Activated CD8-positive, alpha-beta T cell treated with anti-CD3 and anti-CD28 coated beads, Interleukin-2, amount 10 ng/mL, durations not matched to agents 7 days and 5 days (primary cell): ENCODE measurements at regions not wholly inside any gene's neighbourhood (a gene's known extent, or its start where the extent isn't known, plus 50 kb on each side); places are given as distances from the start of the nearest gene placed in this dataset.

ENCODE experiments used
- ATAC-seq: fragments of 150-1000 bp; cut with Tn5 transposase; one replicate; pipeline ENCODE4 v1.10.0; 2021; ENCODE audit warnings: moderate library complexity
- CTCF ChIA-PET: fragments of 350-600 bp; sonication (Branson Sonifier 250); formaldehyde crosslinking; loops from one replicate; lab custom pipeline; 2021; ENCODE audit warnings: antibody characterized with exemption; lab: Charles Lee
- POLR2A ChIA-PET: fragments of 350-600 bp; sonication (Branson Sonifier 250); formaldehyde crosslinking; loops from one replicate; lab custom pipeline; 2021; ENCODE audit warnings: antibody characterized with exemption; lab: Charles Lee
- DNase-seq: peaks from one replicate; pipeline ENCODE4 v3.0.0-alpha.2; 2020
- H3K27ac Mint-ChIP-seq: one replicate; pipeline ENCODE4 v1.8.0; 2021; ENCODE audit warnings: mild to moderate bottlenecking, mixed read lengths
- H3K27me3 Mint-ChIP-seq: one replicate; pipeline ENCODE4 v1.8.0; 2021; ENCODE audit warnings: low read depth, mixed read lengths
- H3K36me3 Mint-ChIP-seq: one replicate; pipeline ENCODE4 v1.8.0; 2021; ENCODE audit warnings: low read depth, mixed read lengths
- H3K4me1 Mint-ChIP-seq: one replicate; pipeline ENCODE4 v1.8.0; 2021; ENCODE audit warnings: low read depth, mixed read lengths
- H3K4me3 Mint-ChIP-seq: one replicate; pipeline ENCODE4 v1.8.0; 2021; ENCODE audit warnings: mild to moderate bottlenecking, mixed read lengths
- H3K9me3 Mint-ChIP-seq: one replicate; pipeline ENCODE4 v1.8.0; 2022; ENCODE audit warnings: mixed read lengths; ENCODE audit not compliant: insufficient read depth

DNA sequence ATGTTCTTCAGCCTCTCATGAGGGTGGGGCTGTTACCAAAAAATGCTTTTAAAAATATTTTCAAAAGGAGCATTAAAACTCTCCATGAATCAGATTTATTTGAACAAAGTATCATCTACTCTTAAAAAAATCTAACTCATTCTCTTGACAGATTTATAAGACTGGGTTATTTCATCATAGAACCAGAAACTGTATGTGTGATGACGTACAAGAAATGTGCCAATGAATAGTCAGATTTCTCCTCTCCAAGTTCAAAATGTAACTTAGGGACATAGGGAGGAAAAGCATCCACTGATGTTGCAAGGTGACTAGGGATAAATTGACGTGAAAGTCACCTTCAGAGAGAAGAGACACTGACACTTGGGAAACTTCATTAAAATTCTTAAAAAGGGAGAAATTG lies 89.1 kb upstream of the CLNK start:
- no peak for DNase-seq
- ChIA-PET POLR2A (interaction anchor here (0.6 kb wide), 1 partner anchor 437 kb away, joined by 3 read pairs; no protein-coding TSS in a partner anchor), CTCF (no interaction called here)
- Mint-ChIP-seq H3K4me1 (no peaks in the 10 kb centered on the region), H3K27ac (no peak overlapping the region), H3K36me3 (no peaks in the 10 kb centered on the region), H3K9me3 (no peaks in the 10 kb centered on the region), H3K4me3 (no peak overlapping the region), H3K27me3 (peaks cover 2% of the 10 kb centered on the region)
- ATAC-seq = no peak

GRCh38 chr4:10773010-10773409 lies 88.4 kb upstream of the CLNK start:
- Mint-ChIP-seq H3K27ac (no peak overlapping the region), H3K4me1 (no peaks in the 10 kb centered on the region), H3K4me3 (no peak overlapping the region), H3K9me3 (no peaks in the 10 kb centered on the region), H3K36me3 (no peaks in the 10 kb centered on the region), H3K27me3 (peaks cover 2% of the 10 kb centered on the region)
- ATAC-seq (no peak), DNase-seq (no peak)
- ChIA-PET CTCF (no interaction called here), POLR2A (no interaction called here)

DNA sequence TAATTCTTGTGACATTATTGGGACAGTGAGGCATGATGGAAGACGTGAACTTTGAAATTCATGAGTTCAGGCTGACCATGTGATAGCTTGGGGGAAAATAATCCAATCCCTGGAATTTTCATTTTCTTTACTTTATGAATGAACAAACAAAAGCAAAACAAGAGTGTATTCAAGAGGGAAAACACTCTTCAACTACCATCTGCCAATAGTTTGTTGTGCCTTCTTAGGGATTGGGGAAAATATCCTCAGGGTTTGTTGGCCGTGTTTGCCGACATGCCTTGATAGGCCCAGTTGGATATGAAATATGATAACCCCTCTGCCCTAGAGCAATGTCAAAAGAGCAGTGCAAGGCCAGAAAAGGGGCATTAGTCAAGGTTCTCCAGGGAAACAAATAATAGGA lies 80.8 kb upstream of the CLNK start:
- no peaks in the 10 kb centered on the region for H3K4me1 Mint-ChIP-seq

DNA sequence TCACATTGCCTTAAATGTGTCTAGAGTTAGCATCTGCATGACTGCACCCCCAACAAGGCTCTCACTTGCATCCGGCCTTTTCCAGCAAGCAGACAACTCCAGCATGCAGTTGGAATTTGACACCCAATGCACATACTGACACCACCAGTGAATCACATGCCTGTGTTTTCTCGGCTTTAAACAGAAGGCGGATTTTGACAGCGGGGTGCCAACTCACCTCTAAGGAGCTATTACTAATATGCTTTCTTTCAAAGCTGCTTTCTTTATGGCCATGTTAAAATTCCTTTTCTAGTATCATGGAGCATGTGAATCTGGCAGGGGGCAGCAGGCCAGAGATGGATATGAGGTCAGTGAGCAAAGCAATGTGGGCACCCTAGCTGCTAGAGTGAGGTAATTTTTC lies 78.0 kb upstream of the CLNK start:
- H3K4me3 Mint-ChIP-seq = no peak overlapping the region
- ChIA-PET CTCF (no interaction called here), POLR2A (no interaction called here)
- H3K9me3 Mint-ChIP-seq = peaks cover 5% of the 10 kb centered on the region
- DNase-seq (no peak), ATAC-seq (no peak)
- H3K4me1 Mint-ChIP-seq = no peaks in the 10 kb centered on the region
- H3K27ac Mint-ChIP-seq = no peak overlapping the region
- H3K27me3 Mint-ChIP-seq = no peaks in the 10 kb centered on the region
- no peaks in the 10 kb centered on the region for H3K36me3 Mint-ChIP-seq

More for the DNA sequence above, 80.8 kb upstream of the CLNK start:
- Mint-ChIP-seq H3K27ac (no peak overlapping the region), H3K9me3 (peaks cover 5% of the 10 kb centered on the region), H3K27me3 (no peaks in the 10 kb centered on the region), H3K36me3 (no peaks in the 10 kb centered on the region), H3K4me3 (no peak overlapping the region)
- ATAC-seq = no peak
- ChIA-PET POLR2A (no interaction called here), CTCF (no interaction called here)
- DNase-seq = no peak

DNA sequence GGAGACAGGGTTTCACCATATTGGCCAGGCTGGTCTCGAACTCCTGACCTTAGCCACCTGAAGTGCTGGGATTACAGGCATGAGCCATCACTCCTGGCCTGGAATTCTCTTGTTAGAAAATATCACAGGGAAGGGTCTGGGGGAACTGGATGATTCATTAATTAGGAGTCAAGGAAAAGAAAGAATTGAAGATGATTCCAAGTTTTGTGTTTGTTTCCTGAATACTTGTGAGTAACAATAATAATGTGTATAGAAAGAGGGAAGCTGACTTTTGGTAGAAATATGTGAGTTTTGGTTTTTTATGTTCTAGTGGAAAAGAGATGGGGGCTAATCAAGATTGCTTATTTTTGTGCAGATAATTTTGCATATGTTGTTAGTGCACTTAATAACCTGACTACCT lies 77.3 kb upstream of the CLNK start:
- POLR2A ChIA-PET = no interaction called here
- peaks cover 5% of the 10 kb centered on the region for H3K9me3 Mint-ChIP-seq
- H3K4me3 Mint-ChIP-seq = no peak overlapping the region
- CTCF ChIA-PET = no interaction called here
- no peaks in the 10 kb centered on the region for H3K4me1 Mint-ChIP-seq
- no peaks in the 10 kb centered on the region for H3K27me3 Mint-ChIP-seq
- no peak overlapping the region for H3K27ac Mint-ChIP-seq
- H3K36me3 Mint-ChIP-seq = no peaks in the 10 kb centered on the region
- ATAC-seq (no peak), DNase-seq (no peak)

DNA sequence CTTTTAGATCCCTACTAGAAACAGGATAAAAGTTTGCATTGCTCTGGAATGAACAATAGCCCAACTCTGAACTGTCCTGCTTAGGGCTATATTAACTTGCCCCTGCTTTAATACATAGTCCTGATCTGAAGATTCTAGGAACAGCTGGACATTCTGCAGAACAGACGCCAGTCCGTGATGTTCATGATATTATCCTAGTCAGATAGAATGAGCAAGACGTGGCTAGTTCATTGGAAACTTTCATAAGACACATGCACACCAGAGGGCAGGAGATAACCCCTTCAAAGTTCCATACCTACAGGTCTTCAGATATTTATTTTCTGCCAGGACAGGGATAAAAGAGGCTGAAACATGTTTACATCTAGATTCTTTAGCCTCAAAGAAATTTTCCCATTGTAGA lies 75.5 kb upstream of the CLNK start:
- Mint-ChIP-seq H3K4me3 (no peak overlapping the region), H3K27me3 (peaks cover 6% of the 10 kb centered on the region), H3K27ac (no peak overlapping the region), H3K9me3 (peaks cover 5% of the 10 kb centered on the region), H3K36me3 (no peaks in the 10 kb centered on the region), H3K4me1 (no peaks in the 10 kb centered on the region)
- ATAC-seq (no peak), DNase-seq (no peak)
- CTCF ChIA-PET = no interaction called here
- POLR2A ChIA-PET = no interaction called here

DNA sequence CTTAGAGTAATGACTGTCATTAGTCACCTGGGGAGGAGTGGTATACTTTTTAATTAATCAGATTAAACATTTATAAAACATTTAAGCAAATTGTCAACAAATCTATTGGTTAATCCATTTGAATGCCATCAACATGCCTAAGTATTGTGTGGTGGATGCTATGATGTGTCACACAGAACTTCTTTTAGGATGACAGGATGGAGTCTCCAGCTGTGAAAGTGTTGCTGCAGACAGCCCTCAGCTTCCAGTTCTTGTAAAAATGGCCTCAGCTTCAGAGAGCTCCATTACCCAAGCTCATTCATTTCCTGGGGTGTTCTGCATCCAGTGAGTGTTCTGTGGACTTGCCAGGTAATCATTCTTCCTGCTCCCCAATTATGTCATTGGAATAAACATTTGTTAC lies 74.3 kb upstream of the CLNK start:
- peaks cover 5% of the 10 kb centered on the region for H3K9me3 Mint-ChIP-seq
- ATAC-seq (no peak), DNase-seq (no peak)
- H3K36me3 Mint-ChIP-seq = no peaks in the 10 kb centered on the region
- ChIA-PET CTCF (no interaction called here), POLR2A (no interaction called here)
- H3K4me1 Mint-ChIP-seq = no peaks in the 10 kb centered on the region
- peaks cover 6% of the 10 kb centered on the region for H3K27me3 Mint-ChIP-seq
- no peak overlapping the region for H3K4me3 Mint-ChIP-seq
- H3K27ac Mint-ChIP-seq = no peak overlapping the region

DNA sequence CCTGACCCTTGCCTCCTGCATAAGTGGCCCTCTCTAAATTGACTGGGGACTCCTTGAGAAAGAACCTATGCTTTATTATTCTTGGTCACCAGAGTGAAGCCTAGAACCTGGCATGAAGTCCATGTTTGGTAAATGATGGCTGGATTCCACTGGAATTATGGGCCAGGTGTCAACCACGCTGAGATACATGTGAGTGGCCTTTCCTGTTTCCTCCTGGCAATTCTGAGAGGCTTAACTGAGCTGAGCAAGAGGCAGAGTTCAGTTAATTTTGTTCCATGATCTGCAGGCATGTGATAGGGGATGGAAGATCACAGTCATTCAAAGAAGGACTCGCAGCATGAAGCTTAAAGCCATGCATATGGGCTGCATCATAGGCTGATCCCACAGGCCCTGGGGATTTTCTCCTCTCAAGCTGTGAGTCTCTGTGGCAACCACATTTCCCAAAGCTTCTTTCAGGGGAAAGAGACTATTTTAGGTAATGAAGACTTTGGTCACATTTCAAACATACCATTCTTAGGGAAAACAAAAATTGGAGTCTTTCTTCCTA lies 69.4 kb upstream of the CLNK start:
- H3K9me3 Mint-ChIP-seq = no peaks in the 10 kb centered on the region
- no peak for ATAC-seq
- no peak overlapping the region for H3K27ac Mint-ChIP-seq
- ChIA-PET POLR2A (no interaction called here), CTCF (no interaction called here)
- DNase-seq = no peak
- H3K27me3 Mint-ChIP-seq = peaks cover 6% of the 10 kb centered on the region
- no peaks in the 10 kb centered on the region for H3K36me3 Mint-ChIP-seq
- H3K4me3 Mint-ChIP-seq = no peak overlapping the region
- H3K4me1 Mint-ChIP-seq = no peaks in the 10 kb centered on the region

DNA sequence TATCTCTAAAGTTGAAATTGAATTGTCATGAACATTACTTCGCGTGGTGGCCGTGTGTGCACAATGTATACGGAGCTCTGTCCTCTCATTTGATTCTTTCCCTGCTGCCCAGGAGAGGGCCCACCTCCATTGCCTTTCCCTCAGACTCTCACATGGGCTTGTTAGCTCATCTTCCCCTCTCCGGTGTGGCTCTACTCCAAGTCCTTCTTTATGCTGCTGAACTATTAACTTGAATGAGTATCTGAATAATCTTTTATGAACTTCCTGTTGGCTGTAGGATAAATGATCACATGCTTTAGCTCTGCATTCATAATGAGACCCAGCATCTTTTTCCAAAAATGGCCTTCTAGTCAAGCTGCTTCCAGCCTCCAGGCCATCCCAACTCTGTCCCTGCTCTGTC lies 68.8 kb upstream of the CLNK start:
- Mint-ChIP-seq H3K4me1 (no peaks in the 10 kb centered on the region), H3K27me3 (peaks cover 6% of the 10 kb centered on the region), H3K36me3 (no peaks in the 10 kb centered on the region), H3K9me3 (no peaks in the 10 kb centered on the region), H3K27ac (no peak overlapping the region), H3K4me3 (no peak overlapping the region)
- ChIA-PET POLR2A (no interaction called here), CTCF (no interaction called here)
- no peak for DNase-seq
- no peak for ATAC-seq

DNA sequence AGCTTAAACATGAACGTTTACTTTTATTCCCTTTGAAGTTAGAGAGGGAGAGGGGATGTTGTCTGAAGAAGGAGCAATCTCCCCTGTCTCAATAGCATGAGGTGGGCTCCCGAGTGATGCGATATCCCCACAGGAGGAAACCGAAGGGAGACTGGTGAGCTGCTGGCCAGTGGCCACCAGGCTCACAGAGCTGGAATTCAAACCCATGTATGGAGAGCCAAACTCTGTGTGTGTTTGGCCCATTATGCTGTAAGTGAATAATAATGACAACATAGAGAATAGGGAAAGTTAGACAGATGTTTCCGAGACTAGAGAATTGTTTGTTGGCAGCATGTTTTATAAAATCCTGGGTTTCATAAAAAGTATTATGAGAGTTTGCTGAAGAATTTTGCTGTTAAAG lies 66.1 kb upstream of the CLNK start:
- Mint-ChIP-seq H3K4me1 (no peaks in the 10 kb centered on the region), H3K27ac (no peak overlapping the region), H3K36me3 (no peaks in the 10 kb centered on the region), H3K4me3 (no peak overlapping the region), H3K9me3 (no peaks in the 10 kb centered on the region), H3K27me3 (peaks cover under 1% of the 10 kb centered on the region)
- ATAC-seq (no peak), DNase-seq (no peak)
- POLR2A ChIA-PET = no interaction called here
- CTCF ChIA-PET = no interaction called here

DNA sequence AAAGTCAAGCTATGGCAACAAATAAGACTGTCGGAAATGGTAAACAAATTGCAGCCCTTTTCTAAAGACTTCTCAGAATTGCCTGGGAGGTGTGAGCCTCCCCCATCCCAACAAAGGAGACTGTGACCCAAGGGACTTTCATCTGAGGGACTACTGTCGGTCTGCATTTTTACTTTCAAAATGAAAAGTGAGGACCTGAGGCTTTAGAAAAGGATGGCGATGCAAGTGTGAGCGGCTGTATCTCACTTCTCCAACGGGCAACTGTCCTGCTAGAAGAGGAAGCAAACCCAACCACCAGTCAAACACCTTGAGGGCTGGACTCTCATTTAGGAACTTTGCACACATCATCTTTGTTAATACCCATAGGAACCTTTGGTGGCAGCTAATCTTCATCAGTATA lies 62.6 kb upstream of the CLNK start:
- ATAC-seq = no peak
- H3K4me3 Mint-ChIP-seq = no peak overlapping the region
- no peaks in the 10 kb centered on the region for H3K9me3 Mint-ChIP-seq
- no peaks in the 10 kb centered on the region for H3K36me3 Mint-ChIP-seq
- CTCF ChIA-PET = no interaction called here
- H3K4me1 Mint-ChIP-seq = no peaks in the 10 kb centered on the region
- no peak overlapping the region for H3K27ac Mint-ChIP-seq
- POLR2A ChIA-PET = interaction anchor here (1.4 kb wide), 1 partner anchor 9 kb away, joined by 4 read pairs; no protein-coding TSS in a partner anchor
- no peak for DNase-seq
- H3K27me3 Mint-ChIP-seq = no peaks in the 10 kb centered on the region

DNA sequence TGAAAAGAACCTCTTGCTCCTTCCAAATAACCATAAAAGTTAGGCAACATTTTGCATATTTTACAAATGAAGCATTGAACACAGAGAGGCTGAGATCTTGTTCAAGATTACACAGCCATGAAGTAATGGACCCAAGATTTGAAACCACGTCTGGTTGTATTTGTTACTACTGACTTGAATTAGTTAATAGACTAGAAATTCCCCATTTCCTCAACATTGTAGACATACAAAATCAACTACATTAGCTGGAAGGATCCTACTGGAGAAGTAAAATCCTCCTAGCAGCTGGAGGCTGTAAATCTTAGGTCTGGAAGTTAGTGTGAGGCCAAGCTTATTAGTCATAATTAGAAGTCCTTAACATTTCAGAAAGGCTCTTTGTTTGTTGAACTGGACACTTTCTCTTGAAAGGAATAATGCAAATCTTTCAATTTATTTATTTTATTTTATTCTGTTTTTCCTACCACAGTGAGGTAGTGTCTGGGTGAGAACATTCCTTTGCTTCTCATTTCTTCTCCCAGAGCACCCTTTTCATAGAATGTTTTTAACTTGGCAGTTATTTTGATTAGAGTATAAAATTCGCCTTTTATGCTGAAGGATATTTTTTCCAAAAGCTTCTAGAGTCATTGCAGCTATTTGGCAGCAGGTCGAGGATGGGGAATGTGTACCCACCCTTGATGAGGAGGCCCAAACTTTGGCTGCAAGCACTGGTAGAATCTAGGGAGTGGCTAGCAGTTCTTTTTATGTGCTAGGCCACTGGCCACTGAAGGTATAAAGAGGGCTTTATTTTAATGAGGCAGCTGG lies 62.0 kb upstream of the CLNK start:
- Mint-ChIP-seq H3K4me3 (no peak overlapping the region), H3K27ac (no peak overlapping the region), H3K4me1 (no peaks in the 10 kb centered on the region), H3K36me3 (no peaks in the 10 kb centered on the region), H3K9me3 (no peaks in the 10 kb centered on the region), H3K27me3 (no peaks in the 10 kb centered on the region)
- ChIA-PET POLR2A (interaction anchor here (1.4 kb wide), 1 partner anchor 9 kb away, joined by 4 read pairs; no protein-coding TSS in a partner anchor), CTCF (no interaction called here)
- no peak for ATAC-seq
- DNase-seq = no peak
